SU-DHL-6 (cell line): ENCODE measurements at regions not wholly inside any gene's neighbourhood (a gene's known extent, or its start where the extent isn't known, plus 50 kb on each side); places are given as distances from the start of the nearest gene placed in this dataset.

Experiments used
- CTCF ChIP-seq: fragments of 200-600 bp; sonication (generic); IDR thresholded peaks from one replicate; pipeline ENCODE4 v1.5.1; 2017; ENCODE audit warnings: antibody characterized with exemption, mild to moderate bottlenecking, low read length, moderate library complexity; ENCODE audit not compliant: insufficient read depth, poor library complexity, severe bottlenecking
- EZH2phosphoT487 ChIP-seq: fragments of 200-600 bp; sonication (generic), shearing (Covaris generic); conservative IDR thresholded peaks from 2 replicates; pipeline ENCODE4 v1.6.1; 2018; ENCODE audit warnings: mild to moderate bottlenecking, antibody characterized with exemption, low read length, moderate library complexity, mixed read lengths

GRCh38 chr13:73828811-73829210 lies 305.4 kb downstream of the KLF12 start:
- TF ChIP-seq EZH2phosphoT487 (no peak), CTCF (no peak)
